ENCODE measurements at regions not wholly inside any gene's neighbourhood (a gene's known extent, or its start where the extent isn't known, plus 50 kb on each side); places are given as distances from the start of the nearest gene placed in this dataset.

DNA sequence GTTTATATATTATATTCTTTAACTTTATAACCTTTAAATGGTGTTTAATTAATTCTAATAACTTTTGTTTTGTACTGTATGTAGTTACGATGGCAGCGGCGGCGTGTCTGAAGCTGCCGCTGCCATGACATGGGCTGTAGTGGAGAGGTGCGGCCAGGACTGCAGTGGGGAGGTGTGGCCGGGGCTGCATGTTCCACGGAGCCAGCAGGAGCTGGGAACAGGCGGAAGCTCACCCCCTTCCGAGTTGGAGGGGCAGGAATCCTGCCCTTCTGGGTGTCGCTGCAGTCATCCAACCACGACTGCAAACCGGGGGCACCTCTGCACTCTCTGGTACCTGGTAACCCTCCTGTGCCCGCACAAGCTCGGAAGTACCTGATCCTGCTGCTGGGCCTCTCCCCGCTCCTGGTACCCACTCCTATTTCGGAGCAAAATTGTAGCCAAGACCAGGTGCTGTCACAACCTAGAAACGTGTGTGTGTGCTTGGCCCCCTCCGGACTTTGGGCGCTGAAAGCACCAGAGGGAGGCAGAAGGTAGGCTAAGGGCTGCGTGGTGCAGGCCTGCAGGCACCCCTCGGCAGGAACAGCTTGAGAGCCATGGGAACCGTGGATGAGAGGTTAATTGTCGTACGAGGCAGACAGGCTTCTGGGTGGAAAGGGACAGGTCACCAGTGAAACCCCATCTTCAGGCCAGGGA is 1329.7 kb upstream of the SLC39A10 start:
- Histone ChIP-seq H3K27me3 (replicated peaks in 1 of 4; ENCODE audit: control extremely low read depth in 1 of 4, control insufficient read depth in 3 of 4, insufficient read depth in 4 of 4, low read length in 3 of 4) (no peaks in the 10 kb centered on the region), H3K79me2 (ENCODE audit: control insufficient read depth, insufficient read depth, low read length) (no peaks in the 10 kb centered on the region), H3K4me3 (ENCODE audit: control extremely low read depth in 1 of 5, extremely low read depth in 1 of 5, insufficient read depth in 1 of 5, low read depth in 2 of 5, low read length in 4 of 5) (no peak overlapping the region), H3K4me2 (replicated peaks; ENCODE audit: low read depth, low read length, poor library complexity, severe bottlenecking) (no peak overlapping the region), H3K9me3 (ENCODE audit: control extremely low read depth in 1 of 3, control insufficient read depth in 2 of 3, insufficient read depth in 1 of 3, low read length in 2 of 3) (peaks cover 0 to 14% (median 0%) of the 10 kb centered on the region in 3 donors), H4K20me1 (ENCODE audit: control insufficient read depth, insufficient read depth, low read length, poor library complexity, severe bottlenecking) (no peaks in the 10 kb centered on the region), H2AFZ (ENCODE audit: insufficient read depth, low read depth, low read length, poor library complexity, severe bottlenecking) (no peak overlapping the region), H3K9ac (ENCODE audit: low read length) (no peak overlapping the region), H3K4me1 (ENCODE audit: control insufficient read depth in 2 of 2, insufficient read depth in 2 of 2, low read length in 2 of 2) (no peaks in the 10 kb centered on the region), H3K36me3 (replicated peaks in 1 of 2; ENCODE audit: control extremely low read depth in 1 of 2, control insufficient read depth in 1 of 2, extremely low read depth in 1 of 2, insufficient read depth in 2 of 2, low read length in 1 of 2) (no peaks in the 10 kb centered on the region), H3K27ac (ENCODE audit: low read length in 2 of 2) (no peak overlapping the region)
- CTCF ChIA-PET: no interaction called here
- Mint-ChIP-seq H3K9me3 (ENCODE audit: insufficient read depth) (no peaks in the 10 kb centered on the region), H3K27ac (no peak overlapping the region), H3K27me3 (no peaks in the 10 kb centered on the region), H3K4me3 (no peak overlapping the region), H3K4me1 (no peaks in the 10 kb centered on the region)
- ATAC-seq (ENCODE audit: low read depth): no peak
- DNase-seq: no peak
- TF ChIP-seq EZH2 (IDR thresholded peaks at IDR 0.05; ENCODE audit: borderline replicate concordance, insufficient read depth, low read depth, low read length, poor library complexity, severe bottlenecking): no peak
- TF ChIP-seq, protein P1, sequence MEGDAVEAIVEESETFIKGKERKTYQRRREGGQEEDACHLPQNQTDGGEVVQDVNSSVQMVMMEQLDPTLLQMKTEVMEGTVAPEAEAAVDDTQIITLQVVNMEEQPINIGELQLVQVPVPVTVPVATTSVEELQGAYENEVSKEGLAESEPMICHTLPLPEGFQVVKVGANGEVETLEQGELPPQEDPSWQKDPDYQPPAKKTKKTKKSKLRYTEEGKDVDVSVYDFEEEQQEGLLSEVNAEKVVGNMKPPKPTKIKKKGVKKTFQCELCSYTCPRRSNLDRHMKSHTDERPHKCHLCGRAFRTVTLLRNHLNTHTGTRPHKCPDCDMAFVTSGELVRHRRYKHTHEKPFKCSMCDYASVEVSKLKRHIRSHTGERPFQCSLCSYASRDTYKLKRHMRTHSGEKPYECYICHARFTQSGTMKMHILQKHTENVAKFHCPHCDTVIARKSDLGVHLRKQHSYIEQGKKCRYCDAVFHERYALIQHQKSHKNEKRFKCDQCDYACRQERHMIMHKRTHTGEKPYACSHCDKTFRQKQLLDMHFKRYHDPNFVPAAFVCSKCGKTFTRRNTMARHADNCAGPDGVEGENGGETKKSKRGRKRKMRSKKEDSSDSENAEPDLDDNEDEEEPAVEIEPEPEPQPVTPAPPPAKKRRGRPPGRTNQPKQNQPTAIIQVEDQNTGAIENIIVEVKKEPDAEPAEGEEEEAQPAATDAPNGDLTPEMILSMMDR (IDR thresholded peaks at IDR 0.05): no peak
- POLR2A ChIA-PET: no interaction called here
- WGBS (ENCODE audit: insufficient coverage): 93% methylated on average over 25 of the region's 25 CpGs
- intact Hi-C loops (cut with micrococcal nuclease): no loop called here

DNA sequence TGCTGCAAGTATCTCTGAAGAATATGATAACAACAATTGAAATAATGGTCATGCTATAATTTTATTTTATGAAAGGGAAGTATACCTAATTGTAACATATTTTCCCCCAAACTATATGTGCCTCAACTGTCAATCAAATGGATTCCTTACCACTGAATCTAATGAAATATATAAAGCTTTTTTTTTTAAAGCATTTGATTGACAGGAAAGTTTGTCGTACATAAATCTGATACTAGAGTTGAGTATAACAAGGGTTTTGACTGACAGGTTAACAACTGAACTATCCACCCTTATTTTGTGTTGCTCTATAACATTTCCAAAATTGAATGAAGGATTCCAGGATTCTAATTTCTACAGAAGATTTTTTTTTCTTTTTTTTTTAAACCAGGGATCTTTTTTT is 1333.3 kb upstream of the SLC39A10 start:
- H3K27ac Mint-ChIP-seq: no peak overlapping the region
- Histone ChIP-seq H3K27me3 (replicated peaks in 1 of 4; ENCODE audit: control extremely low read depth in 1 of 4, control insufficient read depth in 3 of 4, insufficient read depth in 4 of 4, low read length in 3 of 4) (no peaks in the 10 kb centered on the region), H3K79me2 (ENCODE audit: control insufficient read depth, insufficient read depth, low read length) (no peaks in the 10 kb centered on the region), H3K4me2 (replicated peaks; ENCODE audit: low read depth, low read length, poor library complexity, severe bottlenecking) (no peak overlapping the region), H3K4me1 (ENCODE audit: control insufficient read depth in 2 of 2, insufficient read depth in 2 of 2, low read length in 2 of 2) (no peaks in the 10 kb centered on the region), H3K9me3 (ENCODE audit: control extremely low read depth in 1 of 3, control insufficient read depth in 2 of 3, insufficient read depth in 1 of 3, low read length in 2 of 3) (peaks cover 0 to 14% (median 0%) of the 10 kb centered on the region in 3 donors), H2AFZ (ENCODE audit: insufficient read depth, low read depth, low read length, poor library complexity, severe bottlenecking) (no peak overlapping the region), H3K4me3 (ENCODE audit: control extremely low read depth in 1 of 5, extremely low read depth in 1 of 5, insufficient read depth in 1 of 5, low read depth in 2 of 5, low read length in 4 of 5) (no peak overlapping the region), H3K9ac (ENCODE audit: low read length) (no peak overlapping the region), H4K20me1 (ENCODE audit: control insufficient read depth, insufficient read depth, low read length, poor library complexity, severe bottlenecking) (no peaks in the 10 kb centered on the region), H3K27ac (ENCODE audit: low read length in 2 of 2) (no peak overlapping the region), H3K36me3 (replicated peaks in 1 of 2; ENCODE audit: control extremely low read depth in 1 of 2, control insufficient read depth in 1 of 2, extremely low read depth in 1 of 2, insufficient read depth in 2 of 2, low read length in 1 of 2) (no peaks in the 10 kb centered on the region)
- H3K4me1 Mint-ChIP-seq: no peaks in the 10 kb centered on the region
- no peaks in the 10 kb centered on the region for H3K9me3 Mint-ChIP-seq (ENCODE audit: insufficient read depth)
- CTCF ChIA-PET: no interaction called here
- intact Hi-C loops (cut with micrococcal nuclease): no loop called here
- no peaks in the 10 kb centered on the region for H3K27me3 Mint-ChIP-seq
- no CpG with 5 or more reads among the region's 1 CpG for WGBS (ENCODE audit: insufficient coverage)
- H3K4me3 Mint-ChIP-seq: no peak overlapping the region
- POLR2A ChIA-PET: no interaction called here
- DNase-seq (no peak), ATAC-seq (ENCODE audit: low read depth) (no peak)
- TF ChIP-seq, protein P1 (IDR thresholded peaks at IDR 0.05): no peak
- no peak for TF ChIP-seq EZH2 (IDR thresholded peaks at IDR 0.05; ENCODE audit: borderline replicate concordance, insufficient read depth, low read depth, low read length, poor library complexity, severe bottlenecking)

Data from B cell (primary cell).